HCT116 (cell line): ENCODE measurements at regions not wholly inside any gene's neighbourhood (a gene's known extent, or its start where the extent isn't known, plus 50 kb on each side); places are given as distances from the start of the nearest gene placed in this dataset.

Source experiments
- ATAC-seq: fragments of 200-7000 bp; cut with Tn5 transposase; 2 replicates; pipeline ENCODE4 v1.9.1; 2020; ENCODE audit warnings: mild to moderate bottlenecking, moderate library complexity
- BruUV-seq: library from RNA; stranded (reverse); fragments of 400-500 nt; replicated peaks from 2 replicates; lab custom pipeline; 2021; lab: Mats Ljungman, UMichigan
- CTCF ChIA-PET: fragments of 300-600 bp; sonication (Branson Sonifier 250); formaldehyde crosslinking; loops from one replicate; lab custom pipeline; 2021; ENCODE audit warnings: antibody characterized with exemption; lab: Charles Lee
- POLR2A ChIA-PET: fragments of 300-600, 350-600 bp; sonication (Branson Sonifier 250); formaldehyde crosslinking; loops from one replicate; lab custom pipeline; 2021; ENCODE audit warnings: antibody characterized with exemption; lab: Charles Lee
- RAD21 ChIA-PET, 2 experiments: fragments of 300-600 bp; sonication (Branson Sonifier 250); formaldehyde crosslinking; loops; one replicate each; lab custom pipeline; 2023; ENCODE audit warnings: low total read pairs in 2 of 2; ENCODE audit not compliant: uncharacterized antibody in 2 of 2, unreplicated experiment in 2 of 2, low non-redundant PET in 1 of 2; lab: Charles Lee
- DNase-seq: peaks from one replicate; pipeline ENCODE4 v3.0.0-alpha.2; 2010; ENCODE audit warnings: low read depth, low spot score
- H2AFZ ChIP-seq: fragments of 200-600 bp; shearing (Covaris generic), sonication (generic); 2 replicates; pipeline ENCODE4 v1.6.1; 2017; ENCODE audit warnings: low read depth, mixed run types, mixed read lengths, antibody characterized with exemption, low read length; ENCODE audit not compliant: poor library complexity, severe bottlenecking
- H3K27ac ChIP-seq: 2 replicates; pipeline ENCODE4 v1.5.1; 2012; ENCODE audit warnings: low read depth, low read length
- H3K27me3 ChIP-seq: fragments of 200-600 bp; sonication (generic); 2 replicates; pipeline ENCODE4 v1.6.1; 2016; ENCODE audit warnings: mixed run types, low read length, mixed read lengths; ENCODE audit not compliant: insufficient read depth
- H3K36me3 ChIP-seq, 2 experiments: fragments of 200-500 bp in 1 of 2; fragments of 200-600 bp in 1 of 2; sonication (Bioruptor generic) in 1 of 2; sonication (generic) in 1 of 2; 2 replicates each; pipeline versions ENCODE4 v1.5.1 to v1.6.1; 2014 to 2016; ENCODE audit warnings: low read length in 2 of 2, inconsistent platforms in 1 of 2, mixed read lengths in 1 of 2, mixed run types in 1 of 2; ENCODE audit not compliant: insufficient read depth in 2 of 2, control insufficient read depth in 1 of 2
- H3K4me1 ChIP-seq, 2 experiments: fragments of 200-600 bp in 1 of 2; sonication (generic) in 1 of 2; 2 replicates each; pipeline versions ENCODE4 v1.5.1 to v1.6.1; 2012 to 2017; ENCODE audit warnings: low read length in 2 of 2, inconsistent platforms in 1 of 2, mild to moderate bottlenecking in 1 of 2, mixed read lengths in 1 of 2, mixed run types in 1 of 2, moderate library complexity in 1 of 2; ENCODE audit not compliant: insufficient read depth in 2 of 2, control insufficient read depth in 1 of 2
- H3K4me2 ChIP-seq: fragments of 200-600 bp; sonication (generic); 2 replicates; pipeline ENCODE4 v1.6.1; 2017; ENCODE audit warnings: mixed run types, low read length, mixed read lengths
- H3K4me3 ChIP-seq, 2 experiments: fragments of 200-600 bp in 1 of 2; sonication (generic) in 1 of 2; replicated peaks in 1 of 2; 2 replicates each; pipeline ENCODE4 v1.5.1; 2011 to 2016; ENCODE audit warnings: low read length in 2 of 2, control low read depth in 1 of 2, low read depth in 1 of 2, mild to moderate bottlenecking in 1 of 2, mixed read lengths in 1 of 2, mixed run types in 1 of 2
- H3K79me2 ChIP-seq: fragments of 200-600 bp; sonication (generic); 2 replicates; pipeline ENCODE4 v1.6.1; 2017; ENCODE audit warnings: mild to moderate bottlenecking, mixed run types, low read length, moderate library complexity, mixed read lengths; ENCODE audit not compliant: insufficient read depth
- H3K9ac ChIP-seq: fragments of 200-600 bp; sonication (generic); 2 replicates; pipeline ENCODE4 v1.6.1; 2016; ENCODE audit warnings: low read length, mixed read lengths
- H3K9me2 ChIP-seq: fragments of 200-600 bp; sonication (generic), shearing (Covaris generic); 2 replicates; pipeline ENCODE4 v1.6.1; 2017; ENCODE audit warnings: mixed run types, mild to moderate bottlenecking, moderate library complexity; ENCODE audit not compliant: insufficient read depth
- H3K9me3 ChIP-seq, 2 experiments: fragments of 200-500 bp in 1 of 2; fragments of 200-600 bp in 1 of 2; sonication (Bioruptor generic) in 1 of 2; sonication (generic) in 1 of 2; 2 replicates each; pipeline ENCODE4 v1.6.1; 2014 to 2017; ENCODE audit warnings: low read length in 2 of 2, mixed read lengths in 2 of 2, inconsistent platforms in 1 of 2, low read depth in 1 of 2, mild to moderate bottlenecking in 1 of 2, mixed run types in 1 of 2, moderate library complexity in 1 of 2; ENCODE audit not compliant: control insufficient read depth in 1 of 2, insufficient read depth in 1 of 2
- H4K20me1 ChIP-seq: fragments of 200-600 bp; sonication (generic), shearing (Covaris generic); 2 replicates; pipeline ENCODE4 v1.6.1; 2017; ENCODE audit warnings: mixed run types, mild to moderate bottlenecking, moderate library complexity; ENCODE audit not compliant: insufficient read depth
- CBX3 ChIP-seq: IDR thresholded peaks from 2 replicates; pipeline ENCODE4 v1.6.1; 2012; ENCODE audit warnings: low read depth
- CEBPB ChIP-seq: IDR thresholded peaks from 2 replicates; pipeline ENCODE4 v1.6.1; 2012; ENCODE audit warnings: low read depth
- EGR1 ChIP-seq: IDR thresholded peaks from 2 replicates; pipeline ENCODE4 v1.6.1; 2012; ENCODE audit warnings: low read depth
- EZH2 ChIP-seq: fragments of 200-600 bp; sonication (generic); IDR thresholded peaks from 2 replicates; pipeline ENCODE4 v1.6.1; 2017; ENCODE audit warnings: antibody characterized with exemption, mixed run types
- JUND ChIP-seq: IDR thresholded peaks from 2 replicates; pipeline ENCODE4 v1.6.1; 2012
- POLR2A ChIP-seq: IDR thresholded peaks from 2 replicates; pipeline ENCODE4 v1.7.0; 2011; ENCODE audit warnings: borderline replicate concordance; ENCODE audit not compliant: insufficient read depth, insufficient read length; ENCODE audit errors: extremely low read depth
- POLR2AphosphoS5 ChIP-seq: IDR thresholded peaks from 2 replicates; pipeline ENCODE4 v1.6.1; 2011; ENCODE audit warnings: mild to moderate bottlenecking, low read depth, low read length, moderate library complexity
- RAD21 ChIP-seq: IDR thresholded peaks from 2 replicates; pipeline ENCODE4 v1.6.1; 2012; ENCODE audit warnings: low read depth, mild to moderate bottlenecking
- SIN3A ChIP-seq: IDR thresholded peaks from 2 replicates; pipeline ENCODE4 v1.6.1; 2012; ENCODE audit warnings: low read depth
- SP1 ChIP-seq: IDR thresholded peaks from 2 replicates; pipeline ENCODE4 v1.6.1; 2012; ENCODE audit warnings: low read depth
- SRF ChIP-seq: IDR thresholded peaks from 2 replicates; pipeline ENCODE4 v1.6.1; 2012; ENCODE audit warnings: low read depth
- YY1 ChIP-seq: IDR thresholded peaks from 2 replicates; pipeline ENCODE4 v1.6.1; 2011; ENCODE audit warnings: low read length, low read depth, moderate library complexity, mild to moderate bottlenecking; ENCODE audit not compliant: insufficient replicate concordance; ENCODE audit errors: extremely low read depth
- ZNF274 ChIP-seq: fragments of 200-500 bp; sonication (Bioruptor generic); IDR thresholded peaks from 2 replicates; pipeline ENCODE4 v1.6.1; 2014; ENCODE audit warnings: mild to moderate bottlenecking, low read depth, low read length, inconsistent platforms
- intact Hi-C: fragments of 100-400 bp; cut with micrococcal nuclease; formaldehyde crosslinking; loops from 2 replicates; pipeline ENCODE4 v1.10.0; 2022
- TF ChIP-seq, protein P1 (sequence below), 3 experiments: fragments of 200-600 bp in 1 of 3; sonication (generic) in 1 of 3; IDR thresholded peaks in 2 of 3; conservative IDR thresholded peaks in 1 of 3; 2 replicates each; pipeline ENCODE4 v1.5.1; 2012 to 2017; ENCODE audit warnings: low read depth in 2 of 3, low read length in 2 of 3, antibody characterized with exemption in 1 of 3, borderline replicate concordance in 1 of 3, control low read depth in 1 of 3, mild to moderate bottlenecking in 1 of 3, mixed read lengths in 1 of 3, mixed run types in 1 of 3, moderate library complexity in 1 of 3; ENCODE audit not compliant: insufficient read depth in 1 of 3
- TF ChIP-seq, protein P2 (sequence below): IDR thresholded peaks from 2 replicates; pipeline ENCODE4 v1.6.1; 2012; ENCODE audit warnings: low read depth
- TF ChIP-seq, protein P3 (sequence below): IDR thresholded peaks from 2 replicates; pipeline ENCODE4 v1.6.1; 2012
- TF ChIP-seq, protein P4 (sequence below): IDR thresholded peaks from 2 replicates; pipeline ENCODE4 v1.6.1; 2012

DNA sequence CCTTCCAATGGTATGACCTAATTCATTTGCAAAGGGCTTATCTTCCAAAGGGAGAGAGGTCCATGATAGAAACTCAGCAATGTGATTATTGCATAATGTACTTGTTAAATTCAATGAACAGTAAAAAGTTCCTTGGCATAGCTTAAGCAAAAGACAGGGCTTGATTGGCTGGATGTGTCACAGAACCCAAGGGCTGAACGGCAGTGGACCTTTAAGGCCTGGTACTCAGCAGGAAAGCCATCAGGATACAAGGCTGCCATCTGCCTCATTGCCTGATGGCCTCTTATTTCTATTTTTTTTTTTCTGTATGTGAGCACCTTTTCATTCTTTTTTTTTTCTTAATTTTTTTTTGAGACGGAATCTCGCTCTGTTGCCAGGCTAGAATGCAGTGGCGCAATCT, 208.9 kb upstream of the WSCD1 start:
- H3K4me3 ChIP-seq: no peak overlapping the region
- H3K9me3 ChIP-seq: no peaks in the 10 kb centered on the region
- H4K20me1 ChIP-seq: no peaks in the 10 kb centered on the region
- no peaks in the 10 kb centered on the region for H3K79me2 ChIP-seq
- no peak for ATAC-seq
- TF ChIP-seq CBX3 (no peak), SIN3A (no peak), ZNF274 (no peak), POLR2AphosphoS5 (no peak), EZH2 (no peak), SRF (no peak), JUND (no peak), EGR1 (no peak), YY1 (no peak)
- ChIA-PET POLR2A (no interaction called here), CTCF (no interaction called here), RAD21 (no interaction called here)
- intact Hi-C loops: no loop called here
- DNase-seq: no peak
- H3K4me1 ChIP-seq: no peaks in the 10 kb centered on the region
- BruUV-seq: no TSS peak
- H3K4me2 ChIP-seq: no peak overlapping the region
- H3K36me3 ChIP-seq: no peaks in the 10 kb centered on the region
- H3K27me3 ChIP-seq: peaks cover 7% of the 10 kb centered on the region; the same call in 1 of the 2 replicates
- H3K27ac ChIP-seq: no peak overlapping the region
- H3K9me2 ChIP-seq: no peaks in the 10 kb centered on the region
- H2AFZ ChIP-seq: no peak overlapping the region
- no peak overlapping the region for H3K9ac ChIP-seq

DNA sequence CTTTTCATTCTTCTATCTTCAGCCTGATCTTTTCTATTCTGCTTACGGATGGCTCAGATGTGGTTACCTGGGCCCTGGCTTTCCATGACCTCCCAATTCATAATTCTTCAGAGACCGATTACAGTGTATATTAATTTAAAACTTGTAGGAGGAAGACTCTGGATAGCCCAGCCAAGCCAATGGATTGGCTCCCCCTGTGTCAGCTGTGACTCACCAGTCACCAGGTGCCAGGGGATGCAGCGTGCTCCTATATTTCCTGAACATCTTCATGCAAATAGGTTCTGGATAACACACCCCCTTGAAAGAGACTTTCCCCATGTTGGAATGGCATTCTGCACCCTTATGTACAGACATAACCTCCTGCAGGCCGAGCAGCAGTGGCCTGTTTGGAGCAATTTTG, 208.3 kb upstream of the WSCD1 start:
- no TSS peak for BruUV-seq
- Histone ChIP-seq H3K4me1 (no peaks in the 10 kb centered on the region), H3K9ac (no peak overlapping the region), H3K4me2 (no peak overlapping the region), H3K27me3 (peaks cover 7% of the 10 kb centered on the region; the same call in 1 of the 2 replicates), H3K9me2 (no peaks in the 10 kb centered on the region), H3K36me3 (no peaks in the 10 kb centered on the region), H4K20me1 (no peaks in the 10 kb centered on the region), H3K79me2 (no peaks in the 10 kb centered on the region), H2AFZ (no peak overlapping the region), H3K9me3 (no peaks in the 10 kb centered on the region), H3K27ac (no peak overlapping the region), H3K4me3 (no peak overlapping the region)
- RAD21 ChIA-PET: no interaction called here
- intact Hi-C loops: no loop called here
- no peak for ATAC-seq
- CTCF ChIA-PET: no interaction called here
- POLR2A ChIA-PET: no interaction called here
- DNase-seq: no peak
- TF ChIP-seq, protein P1, sequence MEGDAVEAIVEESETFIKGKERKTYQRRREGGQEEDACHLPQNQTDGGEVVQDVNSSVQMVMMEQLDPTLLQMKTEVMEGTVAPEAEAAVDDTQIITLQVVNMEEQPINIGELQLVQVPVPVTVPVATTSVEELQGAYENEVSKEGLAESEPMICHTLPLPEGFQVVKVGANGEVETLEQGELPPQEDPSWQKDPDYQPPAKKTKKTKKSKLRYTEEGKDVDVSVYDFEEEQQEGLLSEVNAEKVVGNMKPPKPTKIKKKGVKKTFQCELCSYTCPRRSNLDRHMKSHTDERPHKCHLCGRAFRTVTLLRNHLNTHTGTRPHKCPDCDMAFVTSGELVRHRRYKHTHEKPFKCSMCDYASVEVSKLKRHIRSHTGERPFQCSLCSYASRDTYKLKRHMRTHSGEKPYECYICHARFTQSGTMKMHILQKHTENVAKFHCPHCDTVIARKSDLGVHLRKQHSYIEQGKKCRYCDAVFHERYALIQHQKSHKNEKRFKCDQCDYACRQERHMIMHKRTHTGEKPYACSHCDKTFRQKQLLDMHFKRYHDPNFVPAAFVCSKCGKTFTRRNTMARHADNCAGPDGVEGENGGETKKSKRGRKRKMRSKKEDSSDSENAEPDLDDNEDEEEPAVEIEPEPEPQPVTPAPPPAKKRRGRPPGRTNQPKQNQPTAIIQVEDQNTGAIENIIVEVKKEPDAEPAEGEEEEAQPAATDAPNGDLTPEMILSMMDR (IDR thresholded peaks at IDR 0.05 in 2 of 3, conservative IDR thresholded peaks at IDR 0.05 in 1 of 3; ENCODE audit: borderline replicate concordance in 1 of 3, insufficient read depth in 1 of 3, low read depth in 2 of 3, low read length in 2 of 3): no peak
- TF ChIP-seq JUND: no peak
- no peak for TF ChIP-seq YY1
- no peak for TF ChIP-seq CEBPB
- TF ChIP-seq, protein P2, sequence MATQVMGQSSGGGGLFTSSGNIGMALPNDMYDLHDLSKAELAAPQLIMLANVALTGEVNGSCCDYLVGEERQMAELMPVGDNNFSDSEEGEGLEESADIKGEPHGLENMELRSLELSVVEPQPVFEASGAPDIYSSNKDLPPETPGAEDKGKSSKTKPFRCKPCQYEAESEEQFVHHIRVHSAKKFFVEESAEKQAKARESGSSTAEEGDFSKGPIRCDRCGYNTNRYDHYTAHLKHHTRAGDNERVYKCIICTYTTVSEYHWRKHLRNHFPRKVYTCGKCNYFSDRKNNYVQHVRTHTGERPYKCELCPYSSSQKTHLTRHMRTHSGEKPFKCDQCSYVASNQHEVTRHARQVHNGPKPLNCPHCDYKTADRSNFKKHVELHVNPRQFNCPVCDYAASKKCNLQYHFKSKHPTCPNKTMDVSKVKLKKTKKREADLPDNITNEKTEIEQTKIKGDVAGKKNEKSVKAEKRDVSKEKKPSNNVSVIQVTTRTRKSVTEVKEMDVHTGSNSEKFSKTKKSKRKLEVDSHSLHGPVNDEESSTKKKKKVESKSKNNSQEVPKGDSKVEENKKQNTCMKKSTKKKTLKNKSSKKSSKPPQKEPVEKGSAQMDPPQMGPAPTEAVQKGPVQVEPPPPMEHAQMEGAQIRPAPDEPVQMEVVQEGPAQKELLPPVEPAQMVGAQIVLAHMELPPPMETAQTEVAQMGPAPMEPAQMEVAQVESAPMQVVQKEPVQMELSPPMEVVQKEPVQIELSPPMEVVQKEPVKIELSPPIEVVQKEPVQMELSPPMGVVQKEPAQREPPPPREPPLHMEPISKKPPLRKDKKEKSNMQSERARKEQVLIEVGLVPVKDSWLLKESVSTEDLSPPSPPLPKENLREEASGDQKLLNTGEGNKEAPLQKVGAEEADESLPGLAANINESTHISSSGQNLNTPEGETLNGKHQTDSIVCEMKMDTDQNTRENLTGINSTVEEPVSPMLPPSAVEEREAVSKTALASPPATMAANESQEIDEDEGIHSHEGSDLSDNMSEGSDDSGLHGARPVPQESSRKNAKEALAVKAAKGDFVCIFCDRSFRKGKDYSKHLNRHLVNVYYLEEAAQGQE: no peak
- TF ChIP-seq POLR2A: no peak
- TF ChIP-seq SRF: no peak
- TF ChIP-seq CBX3: no peak
- TF ChIP-seq, protein P3, sequence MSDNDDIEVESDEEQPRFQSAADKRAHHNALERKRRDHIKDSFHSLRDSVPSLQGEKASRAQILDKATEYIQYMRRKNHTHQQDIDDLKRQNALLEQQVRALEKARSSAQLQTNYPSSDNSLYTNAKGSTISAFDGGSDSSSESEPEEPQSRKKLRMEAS: no peak
- TF ChIP-seq RAD21: no peak
- TF ChIP-seq EZH2: no peak
- no peak for TF ChIP-seq SIN3A
- no peak for TF ChIP-seq SP1
- no peak for TF ChIP-seq POLR2AphosphoS5
- TF ChIP-seq, protein P4, sequence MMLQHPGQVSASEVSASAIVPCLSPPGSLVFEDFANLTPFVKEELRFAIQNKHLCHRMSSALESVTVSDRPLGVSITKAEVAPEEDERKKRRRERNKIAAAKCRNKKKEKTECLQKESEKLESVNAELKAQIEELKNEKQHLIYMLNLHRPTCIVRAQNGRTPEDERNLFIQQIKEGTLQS: no peak
